Body of pancreas (tissue), 4 donors: ENCODE measurements at regions not wholly inside any gene's neighbourhood (a gene's known extent, or its start where the extent isn't known, plus 50 kb on each side); places are given as distances from the start of the nearest gene placed in this dataset.

Experiments used
- POLR2A ChIP-seq, 3 donors: fragments of 450-650 bp; IDR thresholded peaks; one replicate each; pipeline ENCODE4 v1.6.1; 2016; ENCODE audit warnings: antibody characterized with exemption in 3 of 3, mild to moderate bottlenecking in 2 of 3
- TF ChIP-seq, protein P1 (sequence below), 7 experiments: fragments of 450-650 bp in 4 of 7; fragments of 200-600 bp in 3 of 7; sonication (generic) in 3 of 7; IDR thresholded peaks; one replicate each; pipeline ENCODE4 v1.5.1; 2016 to 2019; ENCODE audit warnings: antibody characterized with exemption in 7 of 7

DNA sequence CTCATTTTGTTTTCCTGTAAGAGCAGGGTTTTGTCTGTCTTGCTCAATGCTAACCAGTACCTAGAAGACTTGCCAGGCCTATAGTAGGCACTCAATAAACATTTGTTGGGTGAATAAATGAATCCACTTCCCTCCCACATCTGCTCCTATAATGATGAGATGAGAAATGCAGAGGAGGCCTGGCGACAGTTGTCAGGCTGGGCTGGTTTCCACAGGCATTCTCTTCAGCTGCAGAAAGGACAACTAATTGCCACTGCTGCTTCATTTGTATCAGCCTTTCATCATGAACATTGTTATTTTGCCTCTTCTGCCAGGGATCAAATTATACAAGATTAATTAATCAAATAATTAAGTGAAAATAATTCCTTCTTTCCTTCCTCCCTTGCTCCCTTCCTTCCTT lies 82.0 kb upstream of the PTHLH start:
- TF ChIP-seq, protein P1, sequence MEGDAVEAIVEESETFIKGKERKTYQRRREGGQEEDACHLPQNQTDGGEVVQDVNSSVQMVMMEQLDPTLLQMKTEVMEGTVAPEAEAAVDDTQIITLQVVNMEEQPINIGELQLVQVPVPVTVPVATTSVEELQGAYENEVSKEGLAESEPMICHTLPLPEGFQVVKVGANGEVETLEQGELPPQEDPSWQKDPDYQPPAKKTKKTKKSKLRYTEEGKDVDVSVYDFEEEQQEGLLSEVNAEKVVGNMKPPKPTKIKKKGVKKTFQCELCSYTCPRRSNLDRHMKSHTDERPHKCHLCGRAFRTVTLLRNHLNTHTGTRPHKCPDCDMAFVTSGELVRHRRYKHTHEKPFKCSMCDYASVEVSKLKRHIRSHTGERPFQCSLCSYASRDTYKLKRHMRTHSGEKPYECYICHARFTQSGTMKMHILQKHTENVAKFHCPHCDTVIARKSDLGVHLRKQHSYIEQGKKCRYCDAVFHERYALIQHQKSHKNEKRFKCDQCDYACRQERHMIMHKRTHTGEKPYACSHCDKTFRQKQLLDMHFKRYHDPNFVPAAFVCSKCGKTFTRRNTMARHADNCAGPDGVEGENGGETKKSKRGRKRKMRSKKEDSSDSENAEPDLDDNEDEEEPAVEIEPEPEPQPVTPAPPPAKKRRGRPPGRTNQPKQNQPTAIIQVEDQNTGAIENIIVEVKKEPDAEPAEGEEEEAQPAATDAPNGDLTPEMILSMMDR (IDR thresholded peaks at IDR 0.05): no peak
- no peak for TF ChIP-seq POLR2A (IDR thresholded peaks at IDR 0.05)
